ENCODE measurements at regions not wholly inside any gene's neighbourhood (a gene's known extent, or its start where the extent isn't known, plus 50 kb on each side); places are given as distances from the start of the nearest gene placed in this dataset.

- DNase-seq (ENCODE audit: low read depth) = no peak
These were observed 87.9 kb downstream of the THBS2 start for GRCh38 chr6:169165561-169166300.

- peak; percentile 69 for DNase-seq (ENCODE audit: low read depth)
These were observed 88.7 kb downstream of the THBS2 start for GRCh38 chr6:169164986-169165385.

- peak; percentile 29 for DNase-seq (ENCODE audit: low read depth)
These were observed 89.2 kb downstream of the THBS2 start for GRCh38 chr6:169164451-169164850.

- peak; percentile 28 for DNase-seq (ENCODE audit: low read depth)
These were observed 90.2 kb downstream of the THBS2 start for GRCh38 chr6:169163411-169163901.

GRCh38 chr6:169162752-169163407 is 90.8 kb downstream of the THBS2 start:
- peak; percentile 95 for DNase-seq (ENCODE audit: low read depth)

- no peak for DNase-seq (ENCODE audit: low read depth)
These were observed 91.4 kb downstream of the THBS2 start for GRCh38 chr6:169162249-169162648.

GRCh38 chr6:169161572-169162167 is 92.0 kb downstream of the THBS2 start:
- DNase-seq (ENCODE audit: low read depth) = no peak

- DNase-seq (ENCODE audit: low read depth) = no peak
These were observed 92.6 kb downstream of the THBS2 start for GRCh38 chr6:169160855-169161560.

GRCh38 chr6:169160091-169160854 is 93.4 kb downstream of the THBS2 start:
- DNase-seq (ENCODE audit: low read depth) = no peak

GRCh38 chr6:169159331-169159730 is 94.3 kb downstream of the THBS2 start:
- DNase-seq (ENCODE audit: low read depth) = no peak

GRCh38 chr6:169158691-169159090 is 95.0 kb downstream of the THBS2 start:
- no peak for DNase-seq (ENCODE audit: low read depth)

GRCh38 chr6:169158174-169158573 is 95.5 kb downstream of the THBS2 start:
- peak; percentile 63 for DNase-seq (ENCODE audit: low read depth)

- DNase-seq (ENCODE audit: low read depth) = no peak
These were observed 96.2 kb downstream of the THBS2 start for GRCh38 chr6:169157197-169158148.

- no peak for DNase-seq (ENCODE audit: low read depth)
These were observed 96.9 kb downstream of the THBS2 start for GRCh38 chr6:169156793-169157147.

- no peak for DNase-seq (ENCODE audit: low read depth)
These were observed 97.4 kb downstream of the THBS2 start for GRCh38 chr6:169156108-169156792.

- no peak for DNase-seq (ENCODE audit: low read depth)
These were observed 98.2 kb downstream of the THBS2 start for GRCh38 chr6:169155481-169155880.

- no peak for DNase-seq (ENCODE audit: low read depth)
These were observed 100.2 kb downstream of the THBS2 start for GRCh38 chr6:169153401-169153800.

- no peak for DNase-seq (ENCODE audit: low read depth)
These were observed 107.1 kb downstream of the THBS2 start for GRCh38 chr6:169146521-169146920.

- no peak for DNase-seq (ENCODE audit: low read depth)
These were observed 107.6 kb downstream of the THBS2 start for GRCh38 chr6:169145991-169146501.

Measured in LHCN-M2 (cell line).